ENCODE measurements at regions not wholly inside any gene's neighbourhood (a gene's known extent, or its start where the extent isn't known, plus 50 kb on each side); places are given as distances from the start of the nearest gene placed in this dataset.

GRCh38 chr4:108272046-108272445, 103.3 kb upstream of the LEF1 start:
- ChIA-PET POLR2A (no interaction called here), CTCF (interaction anchor here (0.6 kb wide), 1 partner anchor 12 kb away, joined by 4 read pairs; no protein-coding TSS in a partner anchor)
- dilution Hi-C loops (cut with MboI; ENCODE audit: extremely low pct_ligation_motif_present, low sequenced_read_pairs) = no loop called here
- no peaks in the 10 kb centered on the region for H3K9me3 ChIP-seq (replicated peaks; ENCODE audit: control insufficient read depth, insufficient read depth, low read length)
- H3K9ac ChIP-seq (replicated peaks; ENCODE audit: extremely low read depth, insufficient read depth, low read length) = no peak overlapping the region
- H3K79me2 ChIP-seq (ENCODE audit: control insufficient read depth, insufficient read depth, low read length) = no peaks in the 10 kb centered on the region
- FAIRE-seq (no peak), DNase-seq (ENCODE audit: low read depth, low spot score) (no peak)
- no peak overlapping the region for H3K4me3 ChIP-seq (replicated peaks in 1 of 3; ENCODE audit: insufficient read depth in 1 of 3, low read depth in 1 of 3, low read length in 3 of 3)
- no peak overlapping the region for H2AFZ ChIP-seq (ENCODE audit: low read depth, low read length)
- no peak overlapping the region for H3K4me2 ChIP-seq (ENCODE audit: insufficient read depth, low read length)
- H4K20me1 ChIP-seq (replicated peaks; ENCODE audit: control insufficient read depth, extremely low read depth, insufficient read depth, low read length) = no peaks in the 10 kb centered on the region
- H3K36me3 ChIP-seq (ENCODE audit: control insufficient read depth in 2 of 2, extremely low read depth in 1 of 2, insufficient read depth in 2 of 2, low read length in 2 of 2) = no peaks in the 10 kb centered on the region
- no TSS peak for BruUV-seq (replicated peaks)
- no peaks in the 10 kb centered on the region for H3K9me1 ChIP-seq (replicated peaks; ENCODE audit: control insufficient read depth, extremely low read depth, insufficient read depth, low read length)
- TF ChIP-seq GATA2 (IDR thresholded peaks at IDR 0.05; ENCODE audit: insufficient read depth, insufficient read length, low read depth, low read length) (no peak), POLR2AphosphoS5 (IDR thresholded peaks at IDR 0.05; ENCODE audit: insufficient read depth, low read depth, low read length) (no peak), MAX (IDR thresholded peaks at IDR 0.05; ENCODE audit: insufficient read depth, insufficient read length) (no peak), MYC (IDR thresholded peaks at IDR 0.05; ENCODE audit: low read depth, low read length) (no peak), CTCF (IDR thresholded peaks at IDR 0.05; ENCODE audit: extremely low read depth in 1 of 2, insufficient read depth in 1 of 2, low read depth in 1 of 2, low read length in 2 of 2) (no peak), JUN (IDR thresholded peaks at IDR 0.05; ENCODE audit: borderline replicate concordance, insufficient read depth, insufficient read length, low read depth) (no peak), FOS (IDR thresholded peaks at IDR 0.05; ENCODE audit: borderline replicate concordance, insufficient read depth, low read length) (no peak), POLR2A (IDR thresholded peaks at IDR 0.05; ENCODE audit: low read depth, low read length) (no peak), EZH2 (IDR thresholded peaks at IDR 0.05; ENCODE audit: borderline replicate concordance, low read depth, low read length, severe bottlenecking) (no peak)
- H3K27me3 ChIP-seq (ENCODE audit: control insufficient read depth in 2 of 2, insufficient read depth in 2 of 2, low read length in 2 of 2) = no peaks in the 10 kb centered on the region
- intact Hi-C loops (cut with micrococcal nuclease) = no loop called here
- no peaks in the 10 kb centered on the region for H3K4me1 ChIP-seq (ENCODE audit: control insufficient read depth, extremely low read depth, insufficient read depth, low read length)
- no peak overlapping the region for H3K27ac ChIP-seq (ENCODE audit: insufficient read depth, low read depth, low read length)

Measured in endothelial cell of umbilical vein (primary cell).